ENCODE measurements at regions not wholly inside any gene's neighbourhood (a gene's known extent, or its start where the extent isn't known, plus 50 kb on each side); places are given as distances from the start of the nearest gene placed in this dataset.

GRCh38 chr10:44176311-44176710 is 208.6 kb downstream of the CXCL12 start:
- CTCF ChIA-PET = no interaction called here
- Histone ChIP-seq H3K9ac (ENCODE audit: low read length) (no peak overlapping the region), H2AFZ (ENCODE audit: low read depth, low read length, poor library complexity, severe bottlenecking) (no peak overlapping the region), H3K4me2 (ENCODE audit: low read length) (no peak overlapping the region), H3K4me3 (replicated peaks in 1 of 2; ENCODE audit: low read depth in 1 of 2, low read length in 2 of 2) (no peak overlapping the region), H3K9me2 (ENCODE audit: insufficient read depth) (no peaks in the 10 kb centered on the region), H3K79me2 (ENCODE audit: insufficient read depth, low read length) (no peaks in the 10 kb centered on the region), H3K27ac (ENCODE audit: low read depth, low read length) (no peak overlapping the region), H3K27me3 (ENCODE audit: insufficient read depth, low read length) (peaks cover 40% of the 10 kb centered on the region), H4K20me1 (ENCODE audit: insufficient read depth) (no peaks in the 10 kb centered on the region), H3K36me3 (ENCODE audit: control insufficient read depth in 1 of 2, insufficient read depth in 2 of 2, low read length in 2 of 2) (no peaks in the 10 kb centered on the region), H3K9me3 (ENCODE audit: control insufficient read depth in 1 of 2, insufficient read depth in 1 of 2, low read depth in 1 of 2, low read length in 2 of 2) (no peaks in the 10 kb centered on the region), H3K4me1 (ENCODE audit: control insufficient read depth in 1 of 2, insufficient read depth in 2 of 2, low read length in 2 of 2) (no peaks in the 10 kb centered on the region)
- TF ChIP-seq EGR1 (IDR thresholded peaks at IDR 0.05; ENCODE audit: low read depth) (no peak), CEBPB (IDR thresholded peaks at IDR 0.05; ENCODE audit: low read depth) (no peak), REST (IDR thresholded peaks at IDR 0.05; ENCODE audit: low read depth) (no peak), SP1 (IDR thresholded peaks at IDR 0.05; ENCODE audit: low read depth) (no peak), POLR2AphosphoS5 (IDR thresholded peaks at IDR 0.05; ENCODE audit: low read depth, low read length) (no peak), YY1 (IDR thresholded peaks at IDR 0.05; ENCODE audit: extremely low read depth, insufficient replicate concordance, low read depth, low read length) (no peak), CTCF (IDR thresholded peaks at IDR 0.05 in 2 of 3, conservative IDR thresholded peaks at IDR 0.05 in 1 of 3; ENCODE audit: borderline replicate concordance in 1 of 3, insufficient read depth in 1 of 3, low read depth in 2 of 3, low read length in 2 of 3) (no peak), ZNF274 (IDR thresholded peaks at IDR 0.05; ENCODE audit: low read depth, low read length) (no peak), ELF1 (IDR thresholded peaks at IDR 0.05; ENCODE audit: borderline replicate concordance, low read depth) (no peak), JUND (IDR thresholded peaks at IDR 0.05) (no peak), EZH2phosphoT487 (IDR thresholded peaks at IDR 0.05; ENCODE audit: borderline replicate concordance) (no peak), SRF (IDR thresholded peaks at IDR 0.05; ENCODE audit: low read depth) (no peak), TCF7L2 (IDR thresholded peaks at IDR 0.05; ENCODE audit: borderline replicate concordance, extremely low read depth, insufficient read depth, insufficient read length) (no peak), MAX (IDR thresholded peaks at IDR 0.05) (no peak), ZBTB33 (IDR thresholded peaks at IDR 0.05; ENCODE audit: extremely low read depth, insufficient replicate concordance, low read length) (no peak), EZH2 (IDR thresholded peaks at IDR 0.05) (no peak), RAD21 (IDR thresholded peaks at IDR 0.05; ENCODE audit: low read depth) (no peak), CBX3 (IDR thresholded peaks at IDR 0.05; ENCODE audit: low read depth) (no peak)
- no TSS peak for BruUV-seq (replicated peaks)
- POLR2A ChIA-PET = no interaction called here
- ATAC-seq (no peak), DNase-seq (ENCODE audit: low read depth, low spot score) (no peak)
- RAD21 ChIA-PET (ENCODE audit: low non-redundant PET in 1 of 2, low total read pairs in 2 of 2, uncharacterized antibody in 2 of 2, unreplicated experiment in 2 of 2) = no interaction called here
- intact Hi-C loops (cut with micrococcal nuclease) = no loop called here

All from HCT116 (cell line).